Natural killer cell (primary cell): ENCODE measurements at regions not wholly inside any gene's neighbourhood (a gene's known extent, or its start where the extent isn't known, plus 50 kb on each side); places are given as distances from the start of the nearest gene placed in this dataset.

Source experiments
- ATAC-seq, 3 donors: fragments of 150-1000 bp in 2 of 3; fragments of 200-7000 bp in 1 of 3; cut with Tn5 transposase; 1 replicate in 1 of 3; 2 replicates in 2 of 3; pipeline ENCODE4 v1.10.0; 2021; ENCODE audit warnings: mild to moderate bottlenecking in 2 of 3, moderate library complexity in 2 of 3
- DNase-seq, 2 donors: peaks; one replicate each; pipeline versions ENCODE4 v3.0.0 to v3.0.0-alpha.2; 2013 to 2021; ENCODE audit warnings: mixed read lengths in 1 of 2
- H3K27ac ChIP-seq: one replicate; pipeline ENCODE4 v1.5.1; 2013; ENCODE audit warnings: mild to moderate bottlenecking, low read length
- H3K27me3 ChIP-seq: one replicate; pipeline ENCODE4 v1.6.1; 2013; ENCODE audit warnings: low read length; ENCODE audit not compliant: control insufficient read depth, insufficient read depth
- H3K36me3 ChIP-seq: one replicate; pipeline ENCODE4 v1.6.1; 2013; ENCODE audit warnings: low read length; ENCODE audit not compliant: control insufficient read depth, insufficient read depth
- H3K4me1 ChIP-seq: one replicate; pipeline ENCODE4 v1.6.1; 2013; ENCODE audit warnings: low read length; ENCODE audit not compliant: control insufficient read depth, insufficient read depth
- H3K4me3 ChIP-seq: one replicate; pipeline ENCODE4 v1.5.1; 2013; ENCODE audit warnings: low read length
- H3K9me3 ChIP-seq: one replicate; pipeline ENCODE4 v1.6.1; 2013; ENCODE audit warnings: low read length; ENCODE audit not compliant: control insufficient read depth, insufficient read depth
- H3K27ac Mint-ChIP-seq, 2 donors: one replicate each; pipeline ENCODE4 v1.8.0; 2022; ENCODE audit warnings: mild to moderate bottlenecking in 2 of 2, mixed read lengths in 2 of 2, moderate library complexity in 1 of 2
- H3K27me3 Mint-ChIP-seq, 2 donors: one replicate each; pipeline ENCODE4 v1.8.0; 2022; ENCODE audit warnings: low read depth in 2 of 2, mixed read lengths in 2 of 2
- H3K36me3 Mint-ChIP-seq: one replicate; pipeline ENCODE4 v1.8.0; 2022; ENCODE audit warnings: mixed read lengths
- H3K4me1 Mint-ChIP-seq, 2 donors: one replicate each; pipeline ENCODE4 v1.8.0; 2022; ENCODE audit warnings: mixed read lengths in 2 of 2
- H3K4me3 Mint-ChIP-seq: one replicate; pipeline ENCODE4 v1.8.0; 2022; ENCODE audit warnings: mild to moderate bottlenecking, moderate library complexity, mixed read lengths
- H3K9me3 Mint-ChIP-seq, 2 donors: one replicate each; pipeline ENCODE4 v1.8.0; 2022; ENCODE audit warnings: mixed read lengths in 2 of 2
- WGBS: methylation state at CpG from one replicate; pipeline ENCODE4 v1.1.7; 2013; ENCODE audit warnings: missing lambda C conversion rate; ENCODE audit not compliant: insufficient coverage; 5-methylcytosine and 5-hydroxymethylcytosine counted together
- intact Hi-C: fragments of 100-400 bp; cut with micrococcal nuclease; formaldehyde crosslinking; loops from one replicate; pipeline ENCODE4 v1.14.2; 2022
- TF ChIP-seq, protein P1 (sequence below): fragments of 200-600 bp; IDR thresholded peaks from one replicate; pipeline ENCODE4 v1.8.0; 2022; ENCODE audit warnings: antibody characterized with exemption

DNA sequence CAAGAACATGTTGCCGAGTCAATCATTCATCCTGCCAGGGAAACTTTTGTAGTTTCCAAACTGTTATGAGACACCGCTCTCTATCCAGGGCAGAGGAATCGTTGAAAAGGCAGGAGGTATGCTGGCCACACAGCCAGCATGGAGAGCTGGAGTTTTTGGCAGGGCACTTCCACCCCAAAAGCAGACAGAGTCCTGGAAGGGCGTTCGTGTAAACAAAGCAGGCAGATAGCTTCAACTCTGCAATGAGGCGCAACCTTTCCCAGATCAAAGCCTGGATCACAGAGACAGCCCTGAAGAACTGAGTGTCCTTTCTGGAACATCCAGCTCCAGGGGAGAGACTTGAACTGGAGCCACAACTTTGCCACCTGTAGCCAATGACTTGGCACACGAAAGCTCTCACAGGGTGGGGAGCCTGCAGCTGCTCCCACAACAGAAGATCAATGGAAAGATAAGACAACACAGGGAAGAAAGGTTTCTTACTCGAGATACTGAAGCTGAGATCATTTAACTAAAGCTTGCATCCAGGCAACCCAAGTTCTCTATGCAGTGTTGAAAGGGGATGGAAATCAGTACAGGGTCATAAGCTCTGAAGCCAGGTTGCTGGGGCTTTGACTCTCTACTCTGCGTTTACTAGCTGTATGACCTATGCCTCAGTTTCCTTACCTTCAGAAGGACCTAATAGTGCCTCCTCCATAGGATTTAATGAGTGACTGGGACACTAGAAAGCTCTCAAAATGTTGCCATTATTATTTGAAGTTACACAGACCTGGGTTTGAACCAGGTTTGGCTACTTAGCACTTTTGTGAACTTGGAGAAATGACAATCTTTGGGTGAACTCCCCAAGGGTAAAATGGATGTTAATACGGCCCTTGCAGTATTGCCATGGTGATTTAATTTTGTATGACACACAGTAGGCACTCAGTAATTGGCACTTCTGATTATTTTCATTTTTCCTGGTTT is 434.8 kb upstream of the NPVF start:
- 86% methylated on average over 10 of the region's 10 CpGs for WGBS

DNA sequence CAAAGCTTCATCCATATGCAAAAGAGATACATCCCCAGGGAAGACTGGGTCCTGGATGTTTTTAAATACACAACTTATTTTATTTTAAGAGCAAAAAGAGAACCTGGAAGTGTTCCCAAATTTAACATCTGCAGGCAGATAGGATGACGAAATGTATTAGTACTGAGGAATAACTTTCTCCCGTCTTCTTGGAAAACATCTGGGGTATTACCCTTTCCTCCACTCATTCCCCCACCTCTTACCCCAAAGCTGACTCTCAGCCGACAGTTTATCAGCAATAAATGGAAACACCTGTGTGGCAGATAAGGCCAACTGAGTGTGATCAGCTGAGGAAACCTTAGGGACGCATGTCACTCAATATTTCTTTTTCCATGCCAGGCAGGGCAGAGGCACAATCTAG is 435.6 kb upstream of the NPVF start:
- Histone ChIP-seq H3K27ac (no peak overlapping the region), H3K4me1 (no peaks in the 10 kb centered on the region), H3K36me3 (no peaks in the 10 kb centered on the region), H3K9me3 (no peaks in the 10 kb centered on the region), H3K27me3 (no peaks in the 10 kb centered on the region), H3K4me3 (no peak overlapping the region)
- no peaks in the 10 kb centered on the region for H3K36me3 Mint-ChIP-seq
- intact Hi-C loops = no loop called here
- no peak overlapping the region for H3K27ac Mint-ChIP-seq
- peaks cover 22 to 30% of the 10 kb centered on the region in 2 donors for H3K27me3 Mint-ChIP-seq
- no peak for ATAC-seq
- 56% methylated on average over 3 of the region's 4 CpGs for WGBS
- DNase-seq = no peak
- H3K4me3 Mint-ChIP-seq = no peak overlapping the region
- TF ChIP-seq, protein P1, sequence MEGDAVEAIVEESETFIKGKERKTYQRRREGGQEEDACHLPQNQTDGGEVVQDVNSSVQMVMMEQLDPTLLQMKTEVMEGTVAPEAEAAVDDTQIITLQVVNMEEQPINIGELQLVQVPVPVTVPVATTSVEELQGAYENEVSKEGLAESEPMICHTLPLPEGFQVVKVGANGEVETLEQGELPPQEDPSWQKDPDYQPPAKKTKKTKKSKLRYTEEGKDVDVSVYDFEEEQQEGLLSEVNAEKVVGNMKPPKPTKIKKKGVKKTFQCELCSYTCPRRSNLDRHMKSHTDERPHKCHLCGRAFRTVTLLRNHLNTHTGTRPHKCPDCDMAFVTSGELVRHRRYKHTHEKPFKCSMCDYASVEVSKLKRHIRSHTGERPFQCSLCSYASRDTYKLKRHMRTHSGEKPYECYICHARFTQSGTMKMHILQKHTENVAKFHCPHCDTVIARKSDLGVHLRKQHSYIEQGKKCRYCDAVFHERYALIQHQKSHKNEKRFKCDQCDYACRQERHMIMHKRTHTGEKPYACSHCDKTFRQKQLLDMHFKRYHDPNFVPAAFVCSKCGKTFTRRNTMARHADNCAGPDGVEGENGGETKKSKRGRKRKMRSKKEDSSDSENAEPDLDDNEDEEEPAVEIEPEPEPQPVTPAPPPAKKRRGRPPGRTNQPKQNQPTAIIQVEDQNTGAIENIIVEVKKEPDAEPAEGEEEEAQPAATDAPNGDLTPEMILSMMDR = no peak
- no peaks in the 10 kb centered on the region for H3K9me3 Mint-ChIP-seq
- no peaks in the 10 kb centered on the region for H3K4me1 Mint-ChIP-seq

More for the DNA sequence above, 434.8 kb upstream of the NPVF start:
- no peaks in the 10 kb centered on the region for H3K9me3 ChIP-seq
- ATAC-seq (no peak), DNase-seq (no peak)
- Mint-ChIP-seq H3K36me3 (no peaks in the 10 kb centered on the region), H3K4me1 (no peaks in the 10 kb centered on the region), H3K4me3 (no peak overlapping the region), H3K9me3 (no peaks in the 10 kb centered on the region), H3K27me3 (peaks cover 22 to 24% of the 10 kb centered on the region in 2 donors), H3K27ac (no peak overlapping the region)
- intact Hi-C loops = no loop called here
- H3K4me3 ChIP-seq = no peak overlapping the region
- no peaks in the 10 kb centered on the region for H3K4me1 ChIP-seq
- H3K27me3 ChIP-seq = no peaks in the 10 kb centered on the region
- TF ChIP-seq, protein P1 = no peak
- H3K27ac ChIP-seq = no peak overlapping the region
- no peaks in the 10 kb centered on the region for H3K36me3 ChIP-seq

DNA sequence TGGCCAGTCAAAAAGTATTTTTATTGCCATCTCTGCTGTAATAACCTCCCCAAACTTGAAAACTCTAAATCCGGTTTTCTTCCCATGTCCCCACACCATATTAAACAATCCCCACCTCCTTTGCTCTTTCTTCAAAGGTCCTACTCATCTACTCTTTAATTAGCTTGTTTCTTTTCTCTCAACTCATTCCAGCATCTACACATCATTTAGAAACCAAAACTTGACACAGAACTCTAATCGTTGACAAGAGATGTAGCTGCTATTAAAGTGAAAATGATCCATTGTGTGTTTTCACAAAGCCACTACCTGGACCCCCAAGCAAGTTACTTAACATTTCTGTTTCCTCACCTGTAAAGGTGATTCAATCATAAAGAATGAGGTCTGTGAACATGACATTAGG is 436.3 kb upstream of the NPVF start:
- no peaks in the 10 kb centered on the region for H3K4me1 Mint-ChIP-seq
- ATAC-seq (no peak), DNase-seq (no peak)
- H3K27ac ChIP-seq = no peak overlapping the region
- H3K27me3 ChIP-seq = no peaks in the 10 kb centered on the region
- no peaks in the 10 kb centered on the region for H3K4me1 ChIP-seq
- no peak overlapping the region for H3K4me3 ChIP-seq
- H3K36me3 Mint-ChIP-seq = no peaks in the 10 kb centered on the region
- intact Hi-C loops = no loop called here
- no peaks in the 10 kb centered on the region for H3K9me3 Mint-ChIP-seq
- H3K27me3 Mint-ChIP-seq = peaks cover 22 to 31% of the 10 kb centered on the region in 2 donors
- no peaks in the 10 kb centered on the region for H3K9me3 ChIP-seq
- H3K36me3 ChIP-seq = no peaks in the 10 kb centered on the region
- 76% methylated on average over 1 of the region's 2 CpGs for WGBS
- TF ChIP-seq, protein P1 = no peak
- no peak overlapping the region for H3K4me3 Mint-ChIP-seq
- H3K27ac Mint-ChIP-seq = no peak overlapping the region
